Natural killer cell (primary cell): ENCODE measurements at regions not wholly inside any gene's neighbourhood (a gene's known extent, or its start where the extent isn't known, plus 50 kb on each side); places are given as distances from the start of the nearest gene placed in this dataset.

Source experiments
- ATAC-seq, 3 donors: fragments of 150-1000 bp in 2 of 3; fragments of 200-7000 bp in 1 of 3; cut with Tn5 transposase; 1 replicate in 1 of 3; 2 replicates in 2 of 3; pipeline ENCODE4 v1.10.0; 2021; ENCODE audit warnings: mild to moderate bottlenecking in 2 of 3, moderate library complexity in 2 of 3
- DNase-seq, 2 donors: peaks; one replicate each; pipeline versions ENCODE4 v3.0.0 to v3.0.0-alpha.2; 2013 to 2021; ENCODE audit warnings: mixed read lengths in 1 of 2
- H3K27ac ChIP-seq: one replicate; pipeline ENCODE4 v1.5.1; 2013; ENCODE audit warnings: mild to moderate bottlenecking, low read length
- H3K27me3 ChIP-seq: one replicate; pipeline ENCODE4 v1.6.1; 2013; ENCODE audit warnings: low read length; ENCODE audit not compliant: control insufficient read depth, insufficient read depth
- H3K36me3 ChIP-seq: one replicate; pipeline ENCODE4 v1.6.1; 2013; ENCODE audit warnings: low read length; ENCODE audit not compliant: control insufficient read depth, insufficient read depth
- H3K4me1 ChIP-seq: one replicate; pipeline ENCODE4 v1.6.1; 2013; ENCODE audit warnings: low read length; ENCODE audit not compliant: control insufficient read depth, insufficient read depth
- H3K4me3 ChIP-seq: one replicate; pipeline ENCODE4 v1.5.1; 2013; ENCODE audit warnings: low read length
- H3K9me3 ChIP-seq: one replicate; pipeline ENCODE4 v1.6.1; 2013; ENCODE audit warnings: low read length; ENCODE audit not compliant: control insufficient read depth, insufficient read depth
- H3K27ac Mint-ChIP-seq, 2 donors: one replicate each; pipeline ENCODE4 v1.8.0; 2022; ENCODE audit warnings: mild to moderate bottlenecking in 2 of 2, mixed read lengths in 2 of 2, moderate library complexity in 1 of 2
- H3K27me3 Mint-ChIP-seq, 2 donors: one replicate each; pipeline ENCODE4 v1.8.0; 2022; ENCODE audit warnings: low read depth in 2 of 2, mixed read lengths in 2 of 2
- H3K36me3 Mint-ChIP-seq: one replicate; pipeline ENCODE4 v1.8.0; 2022; ENCODE audit warnings: mixed read lengths
- H3K4me1 Mint-ChIP-seq, 2 donors: one replicate each; pipeline ENCODE4 v1.8.0; 2022; ENCODE audit warnings: mixed read lengths in 2 of 2
- H3K4me3 Mint-ChIP-seq: one replicate; pipeline ENCODE4 v1.8.0; 2022; ENCODE audit warnings: mild to moderate bottlenecking, moderate library complexity, mixed read lengths
- H3K9me3 Mint-ChIP-seq, 2 donors: one replicate each; pipeline ENCODE4 v1.8.0; 2022; ENCODE audit warnings: mixed read lengths in 2 of 2
- CTCF ChIP-seq: fragments of 200-600 bp; IDR thresholded peaks from one replicate; pipeline ENCODE4 v1.8.0; 2022; ENCODE audit warnings: antibody characterized with exemption
- WGBS: methylation state at CpG from one replicate; pipeline ENCODE4 v1.1.7; 2013; ENCODE audit warnings: missing lambda C conversion rate; ENCODE audit not compliant: insufficient coverage; 5-methylcytosine and 5-hydroxymethylcytosine counted together
- intact Hi-C: fragments of 100-400 bp; cut with micrococcal nuclease; formaldehyde crosslinking; loops from one replicate; pipeline ENCODE4 v1.14.2; 2022

- Histone ChIP-seq H3K27ac (no peak overlapping the region), H3K36me3 (no peaks in the 10 kb centered on the region), H3K9me3 (no peaks in the 10 kb centered on the region), H3K4me1 (no peaks in the 10 kb centered on the region), H3K27me3 (no peaks in the 10 kb centered on the region), H3K4me3 (no peak overlapping the region)
- Mint-ChIP-seq H3K9me3 (no peaks in the 10 kb centered on the region), H3K4me1 (no peaks in the 10 kb centered on the region), H3K4me3 (no peak overlapping the region), H3K27ac (no peak overlapping the region), H3K27me3 (no peaks in the 10 kb centered on the region), H3K36me3 (no peaks in the 10 kb centered on the region)
- no peak for DNase-seq
- ATAC-seq, result no peak
- no peak for TF ChIP-seq CTCF
- 92% methylated on average over 3 of the region's 5 CpGs for WGBS
- intact Hi-C loops, result loop anchor here (2.0 kb wide), 1 partner anchor 1026 kb away; no protein-coding TSS in a partner anchor
Observed at GRCh38 chr15:55108448-55108847, 88.3 kb downstream of the RSL24D1 start.

GRCh38 chr15:55106155-55106554 is 90.6 kb downstream of the RSL24D1 start:
- H3K4me1 ChIP-seq, result no peaks in the 10 kb centered on the region
- no peak overlapping the region for H3K27ac ChIP-seq
- H3K4me3 ChIP-seq, result no peak overlapping the region
- H3K36me3 ChIP-seq, result no peaks in the 10 kb centered on the region
- no peak overlapping the region for H3K27ac Mint-ChIP-seq
- H3K9me3 ChIP-seq, result no peaks in the 10 kb centered on the region
- no peak overlapping the region for H3K4me3 Mint-ChIP-seq
- DNase-seq, result no peak
- WGBS, result 91% methylated on average over 3 of the region's 3 CpGs
- H3K9me3 Mint-ChIP-seq, result no peaks in the 10 kb centered on the region
- TF ChIP-seq CTCF, result no peak
- H3K27me3 ChIP-seq, result peaks cover 2% of the 10 kb centered on the region
- intact Hi-C loops, result no loop called here
- no peaks in the 10 kb centered on the region for H3K4me1 Mint-ChIP-seq
- H3K27me3 Mint-ChIP-seq, result no peaks in the 10 kb centered on the region
- H3K36me3 Mint-ChIP-seq, result no peaks in the 10 kb centered on the region
- ATAC-seq, result no peak

GRCh38 chr15:55094136-55094535 is 102.6 kb downstream of the RSL24D1 start:
- no peak overlapping the region for H3K27ac Mint-ChIP-seq
- peaks cover 0 to 4% of the 10 kb centered on the region in 2 donors for H3K27me3 Mint-ChIP-seq
- ATAC-seq (no peak), DNase-seq (no peak)
- H3K9me3 Mint-ChIP-seq, result no peaks in the 10 kb centered on the region
- intact Hi-C loops, result no loop called here
- Histone ChIP-seq H3K36me3 (no peaks in the 10 kb centered on the region), H3K4me3 (no peak overlapping the region), H3K9me3 (no peaks in the 10 kb centered on the region), H3K27me3 (no peaks in the 10 kb centered on the region), H3K4me1 (no peaks in the 10 kb centered on the region), H3K27ac (no peak overlapping the region)
- WGBS, result 100% methylated on average over 1 of the region's 2 CpGs
- no peaks in the 10 kb centered on the region for H3K36me3 Mint-ChIP-seq
- no peak for TF ChIP-seq CTCF
- H3K4me1 Mint-ChIP-seq, result no peaks in the 10 kb centered on the region
- H3K4me3 Mint-ChIP-seq, result no peak overlapping the region

GRCh38 chr15:55088207-55088606 is 108.5 kb downstream of the RSL24D1 start:
- Histone ChIP-seq H3K27ac (no peak overlapping the region), H3K36me3 (no peaks in the 10 kb centered on the region), H3K27me3 (no peaks in the 10 kb centered on the region), H3K4me3 (no peak overlapping the region), H3K9me3 (no peaks in the 10 kb centered on the region), H3K4me1 (peaks cover 5% of the 10 kb centered on the region)
- H3K4me3 Mint-ChIP-seq, result no peak overlapping the region
- no peak for TF ChIP-seq CTCF
- DNase-seq, result no peak
- no peaks in the 10 kb centered on the region for H3K9me3 Mint-ChIP-seq
- no peak for ATAC-seq
- peaks cover 2 to 7% of the 10 kb centered on the region in 2 donors for H3K27me3 Mint-ChIP-seq
- intact Hi-C loops, result no loop called here
- H3K27ac Mint-ChIP-seq, result no peak overlapping the region
- H3K36me3 Mint-ChIP-seq, result no peaks in the 10 kb centered on the region
- peaks cover 17 to 18% of the 10 kb centered on the region in 2 donors for H3K4me1 Mint-ChIP-seq
